Neural cell (in vitro differentiated cells): ENCODE measurements at regions not wholly inside any gene's neighbourhood (a gene's known extent, or its start where the extent isn't known, plus 50 kb on each side); places are given as distances from the start of the nearest gene placed in this dataset.

Experiments
- H2AFZ ChIP-seq: fragments of 200-600, 300-800 bp; sonication (generic), shearing (Covaris generic); 2 replicates; pipeline ENCODE4 v1.6.0; 2014; ENCODE audit warnings: low read depth, mild to moderate bottlenecking, antibody characterized with exemption, low read length, moderate library complexity
- H3F3A ChIP-seq: fragments of 200-600 bp; shearing (Covaris generic); 2 replicates; pipeline ENCODE4 v1.6.1; 2016; ENCODE audit warnings: mild to moderate bottlenecking, moderate library complexity, mixed read lengths, antibody characterized with exemption, low read length; ENCODE audit not compliant: insufficient read depth, poor library complexity, severe bottlenecking
- H3K27ac ChIP-seq: fragments of 200-600, 300-800 bp; sonication (generic), shearing (Covaris generic); 2 replicates; pipeline ENCODE4 v1.5.1; 2014; ENCODE audit warnings: mild to moderate bottlenecking, low read length, moderate library complexity
- H3K27me3 ChIP-seq: fragments of 300-800, 200-600 bp; sonication (generic), shearing (Covaris generic); 2 replicates; pipeline ENCODE4 v1.6.0; 2014; ENCODE audit warnings: mild to moderate bottlenecking, low read depth, low read length, moderate library complexity; ENCODE audit not compliant: insufficient read depth
- H3K36me3 ChIP-seq: fragments of 300-800, 200-600 bp; sonication (generic), shearing (Covaris generic); 2 replicates; pipeline ENCODE4 v1.5.1; 2014; ENCODE audit warnings: mild to moderate bottlenecking, antibody characterized with exemption, low read length, moderate library complexity; ENCODE audit not compliant: insufficient read depth
- H3K4me2 ChIP-seq: fragments of 300-800, 200-600 bp; sonication (generic), shearing (Covaris generic); 2 replicates; pipeline ENCODE4 v1.6.0; 2014; ENCODE audit warnings: mild to moderate bottlenecking, low read length
- H3K4me3 ChIP-seq: fragments of 300-800, 200-600 bp; sonication (generic), shearing (Covaris generic); 2 replicates; pipeline ENCODE4 v1.5.1; 2014; ENCODE audit warnings: mild to moderate bottlenecking, low read length, moderate library complexity
- H3K79me2 ChIP-seq: fragments of 200-600 bp; shearing (Covaris generic); replicated peaks from 2 replicates; pipeline ENCODE4 v1.6.0; 2014; ENCODE audit warnings: mild to moderate bottlenecking, low read length, moderate library complexity; ENCODE audit not compliant: insufficient read depth
- H3K9ac ChIP-seq: fragments of 300-800, 200-600 bp; sonication (generic), shearing (Covaris generic); 2 replicates; pipeline ENCODE4 v1.6.1; 2016; ENCODE audit warnings: mild to moderate bottlenecking, low read length, mixed read lengths
- H3K9me2 ChIP-seq: fragments of 200-600 bp; shearing (Covaris generic); 2 replicates; pipeline ENCODE4 v1.6.1; 2016; ENCODE audit warnings: mild to moderate bottlenecking, low read length, mixed read lengths; ENCODE audit not compliant: insufficient read depth
- H3K9me3 ChIP-seq: fragments of 200-600, 300-800 bp; sonication (generic), shearing (Covaris generic); 2 replicates; pipeline ENCODE4 v1.6.1; 2016; ENCODE audit warnings: mild to moderate bottlenecking, mixed run types, low read length, moderate library complexity, mixed read lengths
- H4K20me1 ChIP-seq: fragments of 200-600 bp; shearing (Covaris generic); 2 replicates; pipeline ENCODE4 v1.6.1; 2016; ENCODE audit warnings: mild to moderate bottlenecking, mixed run types; ENCODE audit not compliant: insufficient read depth
- CTCF ChIP-seq: fragments of 450-650 bp; IDR thresholded peaks from 2 replicates; pipeline ENCODE4 v1.5.1; 2014; ENCODE audit warnings: antibody characterized with exemption, mild to moderate bottlenecking, moderate library complexity; ENCODE audit not compliant: poor library complexity, severe bottlenecking
- EP300 ChIP-seq: fragments of 450-650 bp; conservative IDR thresholded peaks from 2 replicates; pipeline ENCODE4 v1.6.1; 2014; ENCODE audit warnings: antibody characterized with exemption, mild to moderate bottlenecking, moderate library complexity; ENCODE audit not compliant: poor library complexity, severe bottlenecking
- EZH2 ChIP-seq: fragments of 200-600, 300-800 bp; shearing (Covaris generic), sonication (generic); IDR thresholded peaks from 2 replicates; pipeline ENCODE4 v1.6.1; 2014; ENCODE audit warnings: antibody characterized with exemption, low read length, borderline replicate concordance, mild to moderate bottlenecking; ENCODE audit not compliant: insufficient read depth, poor library complexity, severe bottlenecking
- MXI1 ChIP-seq: fragments of 450-650 bp; conservative IDR thresholded peaks from 2 replicates; pipeline ENCODE4 v1.6.1; 2014; ENCODE audit warnings: antibody characterized with exemption, mild to moderate bottlenecking; ENCODE audit not compliant: poor library complexity, severe bottlenecking
- POLR2AphosphoS5 ChIP-seq: IDR thresholded peaks from 2 replicates; pipeline ENCODE4 v1.6.1; 2012
- RAD21 ChIP-seq: fragments of 450-650 bp; conservative IDR thresholded peaks from 2 replicates; pipeline ENCODE4 v1.6.1; 2014; ENCODE audit warnings: antibody characterized with exemption, mild to moderate bottlenecking, moderate library complexity
- REST ChIP-seq: IDR thresholded peaks from 2 replicates; pipeline ENCODE4 v1.6.1; 2012; ENCODE audit warnings: borderline replicate concordance
- SMC3 ChIP-seq: fragments of 450-650 bp; conservative IDR thresholded peaks from 2 replicates; pipeline ENCODE4 v1.6.1; 2014; ENCODE audit warnings: antibody characterized with exemption, mild to moderate bottlenecking, moderate library complexity; ENCODE audit not compliant: poor library complexity
- TAF1 ChIP-seq: IDR thresholded peaks from 2 replicates; pipeline ENCODE4 v1.6.1; 2012; ENCODE audit warnings: low read depth

GRCh38 chr4:138869165-138869564, 146.4 kb upstream of the NOCT start:
- Histone ChIP-seq H2AFZ (no peak overlapping the region), H3F3A (no peaks in the 10 kb centered on the region), H3K36me3 (no peaks in the 10 kb centered on the region), H3K4me3 (no peak overlapping the region), H3K9me2 (no peaks in the 10 kb centered on the region), H3K27ac (no peak overlapping the region), H3K4me2 (no peak overlapping the region), H3K9me3 (no peaks in the 10 kb centered on the region), H4K20me1 (no peaks in the 10 kb centered on the region), H3K9ac (no peak overlapping the region), H3K79me2 (no peaks in the 10 kb centered on the region), H3K27me3 (no peaks in the 10 kb centered on the region)
- TF ChIP-seq CTCF (no peak), EP300 (no peak), MXI1 (no peak), TAF1 (no peak), EZH2 (no peak), REST (no peak), POLR2AphosphoS5 (no peak), SMC3 (no peak), RAD21 (no peak)

- Histone ChIP-seq H3K9me3 (no peaks in the 10 kb centered on the region), H2AFZ (no peak overlapping the region), H3K36me3 (no peaks in the 10 kb centered on the region), H3K4me3 (no peak overlapping the region), H3K79me2 (no peaks in the 10 kb centered on the region), H3K9ac (no peak overlapping the region), H3K27ac (no peak overlapping the region), H3K27me3 (no peaks in the 10 kb centered on the region), H3F3A (no peaks in the 10 kb centered on the region), H4K20me1 (no peaks in the 10 kb centered on the region), H3K9me2 (no peaks in the 10 kb centered on the region), H3K4me2 (no peak overlapping the region)
- no peak for TF ChIP-seq EZH2
These were observed 147.0 kb upstream of the NOCT start for GRCh38 chr4:138868562-138868961.

- Histone ChIP-seq H3K27ac (no peak overlapping the region), H2AFZ (no peak overlapping the region), H3K4me3 (no peak overlapping the region), H3K9me2 (no peaks in the 10 kb centered on the region), H3K79me2 (no peaks in the 10 kb centered on the region), H3F3A (no peaks in the 10 kb centered on the region), H3K4me2 (no peak overlapping the region), H3K27me3 (no peaks in the 10 kb centered on the region), H3K9ac (no peak overlapping the region), H3K36me3 (no peaks in the 10 kb centered on the region), H4K20me1 (no peaks in the 10 kb centered on the region), H3K9me3 (no peaks in the 10 kb centered on the region)
- TF ChIP-seq POLR2AphosphoS5: no peak
- no peak for TF ChIP-seq CTCF
- no peak for TF ChIP-seq EP300
- TF ChIP-seq EZH2: no peak
- no peak for TF ChIP-seq REST
- no peak for TF ChIP-seq MXI1
- TF ChIP-seq TAF1: no peak
- no peak for TF ChIP-seq SMC3
- TF ChIP-seq RAD21: no peak
These were observed 148.2 kb upstream of the NOCT start for GRCh38 chr4:138867404-138867803.
